ENCODE measurements at regions not wholly inside any gene's neighbourhood (a gene's known extent, or its start where the extent isn't known, plus 50 kb on each side); places are given as distances from the start of the nearest gene placed in this dataset.
"Not testable (repeated sequence)": the region's sequence is repeated elsewhere in the genome, so short reads cannot be mapped to it uniquely, and the experiment has no call there.

DNA sequence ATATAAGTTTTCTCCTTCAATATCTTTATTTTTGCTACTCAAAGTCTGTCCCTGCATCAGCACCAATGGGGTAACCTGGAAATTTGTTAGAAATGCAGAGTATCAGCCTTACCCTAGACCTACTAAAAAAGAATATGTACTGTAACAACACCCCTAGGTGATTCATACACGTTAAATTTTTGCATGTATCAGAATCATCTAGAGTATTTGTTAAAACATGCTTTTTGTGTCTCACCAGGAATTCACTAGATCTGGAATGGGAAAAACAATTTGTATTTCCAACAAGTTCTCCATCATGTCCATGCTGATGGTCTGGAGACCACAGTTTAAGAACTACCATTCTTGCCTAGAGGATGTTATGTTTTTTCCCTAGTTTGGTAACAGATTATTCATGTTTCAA, 196.0 kb upstream of the EDNRA start:
- Histone ChIP-seq H3K27ac (ENCODE audit: low read length) (no peak overlapping the region), H3K27me3 (ENCODE audit: control insufficient read depth, insufficient read depth, low read length) (no peaks in the 10 kb centered on the region), H3K9ac (ENCODE audit: low read length) (no peak overlapping the region), H3K9me3 (ENCODE audit: control insufficient read depth, low read depth, low read length) (no peaks in the 10 kb centered on the region), H3K4me3 (ENCODE audit: low read length) (no peak overlapping the region), H3K4me1 (ENCODE audit: control insufficient read depth, low read depth, low read length) (no peaks in the 10 kb centered on the region), H3K36me3 (ENCODE audit: control insufficient read depth, low read depth, low read length) (no peaks in the 10 kb centered on the region)

DNA sequence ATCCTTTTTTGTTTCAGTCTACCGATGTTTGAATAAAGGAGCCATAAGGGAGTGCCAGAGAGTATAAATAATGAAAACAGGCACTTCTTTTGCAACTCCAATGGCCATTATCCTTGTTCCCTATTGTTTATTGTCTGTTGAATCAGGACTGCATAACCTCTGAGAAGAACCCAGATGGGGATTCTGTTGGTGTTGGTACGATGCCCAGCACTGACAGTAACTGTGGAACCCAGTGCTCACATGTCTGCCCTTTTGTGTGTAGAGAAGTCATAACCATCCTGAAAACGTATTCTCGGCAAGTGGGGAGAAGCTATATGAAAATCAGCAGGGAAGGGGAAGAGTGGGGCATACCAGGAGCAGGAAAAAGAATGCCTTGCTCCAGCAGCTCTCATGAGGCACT, 195.1 kb upstream of the EDNRA start:
- Histone ChIP-seq H3K27ac (ENCODE audit: low read length) (no peak overlapping the region), H3K4me3 (ENCODE audit: low read length) (no peak overlapping the region), H3K9ac (ENCODE audit: low read length) (no peak overlapping the region), H3K4me1 (ENCODE audit: control insufficient read depth, low read depth, low read length) (no peaks in the 10 kb centered on the region), H3K36me3 (ENCODE audit: control insufficient read depth, low read depth, low read length) (no peaks in the 10 kb centered on the region), H3K9me3 (ENCODE audit: control insufficient read depth, low read depth, low read length) (no peaks in the 10 kb centered on the region), H3K27me3 (ENCODE audit: control insufficient read depth, insufficient read depth, low read length) (no peaks in the 10 kb centered on the region)

DNA sequence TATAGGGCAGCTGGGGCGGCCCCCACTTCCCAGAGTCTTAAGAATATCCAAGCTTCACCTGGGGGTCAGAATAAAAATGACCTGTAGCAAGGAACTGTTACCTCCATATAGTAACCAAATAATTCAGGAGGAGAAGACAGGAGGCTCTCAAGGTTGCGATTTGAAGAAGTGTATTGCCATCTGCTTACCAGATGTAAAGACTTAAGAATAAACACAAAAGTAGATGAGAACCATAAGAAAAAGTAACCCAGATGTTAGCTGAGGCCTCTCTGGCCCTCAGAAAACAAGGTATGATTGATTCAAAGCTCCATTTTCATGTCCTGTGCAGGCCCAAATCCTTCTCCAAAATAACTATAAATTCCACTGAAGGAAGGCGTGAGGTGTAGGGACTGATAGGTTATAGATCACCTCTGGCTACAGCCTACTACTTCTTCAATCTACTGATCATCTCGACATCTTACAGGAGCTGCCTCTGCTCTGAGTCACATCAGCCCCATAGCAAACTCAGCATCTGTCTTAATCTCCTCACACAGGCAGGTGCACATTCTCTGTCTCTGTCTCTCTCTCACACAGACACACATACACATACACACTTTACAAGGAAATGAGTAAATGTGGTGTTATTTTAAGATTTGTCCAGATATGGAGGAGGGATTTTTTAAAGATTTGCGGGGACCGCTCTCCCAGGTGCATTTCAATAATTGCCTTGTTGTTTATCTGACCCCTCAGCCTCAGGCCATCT, 193.9 kb upstream of the EDNRA start:
- Histone ChIP-seq H3K9ac (ENCODE audit: low read length) (no peak overlapping the region), H3K27me3 (ENCODE audit: control insufficient read depth, insufficient read depth, low read length) (no peaks in the 10 kb centered on the region), H3K4me1 (ENCODE audit: control insufficient read depth, low read depth, low read length) (no peaks in the 10 kb centered on the region), H3K27ac (ENCODE audit: low read length) (no peak overlapping the region), H3K4me3 (ENCODE audit: low read length) (no peak overlapping the region), H3K9me3 (ENCODE audit: control insufficient read depth, low read depth, low read length) (no peaks in the 10 kb centered on the region), H3K36me3 (ENCODE audit: control insufficient read depth, low read depth, low read length) (no peaks in the 10 kb centered on the region)

GRCh38 chr4:147287588-147287890, 193.4 kb upstream of the EDNRA start:
- H3K4me3 ChIP-seq (ENCODE audit: low read length) = no peak overlapping the region
- H3K27ac ChIP-seq (ENCODE audit: low read length) = no peak overlapping the region
- no peaks in the 10 kb centered on the region for H3K27me3 ChIP-seq (ENCODE audit: control insufficient read depth, insufficient read depth, low read length)
- no peak overlapping the region for H3K9ac ChIP-seq (ENCODE audit: low read length)
- no peaks in the 10 kb centered on the region for H3K4me1 ChIP-seq (ENCODE audit: control insufficient read depth, low read depth, low read length)
- no peaks in the 10 kb centered on the region for H3K9me3 ChIP-seq (ENCODE audit: control insufficient read depth, low read depth, low read length)
- H3K36me3 ChIP-seq (ENCODE audit: control insufficient read depth, low read depth, low read length) = no peaks in the 10 kb centered on the region

DNA sequence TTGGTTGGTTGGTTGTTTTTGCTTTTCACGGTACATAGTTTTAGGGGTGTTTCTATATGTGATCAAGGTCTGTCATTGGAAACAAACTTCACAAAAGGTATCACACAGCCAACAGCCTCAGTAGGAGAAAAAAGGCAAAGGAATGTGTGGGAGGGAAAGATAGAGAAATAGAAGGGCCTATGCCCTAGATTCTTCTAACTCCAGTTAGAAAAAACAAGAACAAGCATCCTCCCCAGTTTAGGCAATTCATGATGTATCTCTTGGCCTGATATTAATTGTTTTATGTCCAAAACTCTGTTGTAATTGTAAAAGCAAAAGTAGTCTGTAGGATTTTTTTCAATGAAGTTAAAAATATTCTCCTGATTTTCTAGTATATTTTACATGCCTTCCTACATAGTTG, 192.4 kb upstream of the EDNRA start:
- no peak overlapping the region for H3K9ac ChIP-seq (ENCODE audit: low read length)
- no peak overlapping the region for H3K27ac ChIP-seq (ENCODE audit: low read length)
- no peak overlapping the region for H3K4me3 ChIP-seq (ENCODE audit: low read length)
- H3K9me3 ChIP-seq (ENCODE audit: control insufficient read depth, low read depth, low read length) = no peaks in the 10 kb centered on the region
- no peaks in the 10 kb centered on the region for H3K27me3 ChIP-seq (ENCODE audit: control insufficient read depth, insufficient read depth, low read length)
- no peaks in the 10 kb centered on the region for H3K36me3 ChIP-seq (ENCODE audit: control insufficient read depth, low read depth, low read length)
- H3K4me1 ChIP-seq (ENCODE audit: control insufficient read depth, low read depth, low read length) = no peaks in the 10 kb centered on the region

DNA sequence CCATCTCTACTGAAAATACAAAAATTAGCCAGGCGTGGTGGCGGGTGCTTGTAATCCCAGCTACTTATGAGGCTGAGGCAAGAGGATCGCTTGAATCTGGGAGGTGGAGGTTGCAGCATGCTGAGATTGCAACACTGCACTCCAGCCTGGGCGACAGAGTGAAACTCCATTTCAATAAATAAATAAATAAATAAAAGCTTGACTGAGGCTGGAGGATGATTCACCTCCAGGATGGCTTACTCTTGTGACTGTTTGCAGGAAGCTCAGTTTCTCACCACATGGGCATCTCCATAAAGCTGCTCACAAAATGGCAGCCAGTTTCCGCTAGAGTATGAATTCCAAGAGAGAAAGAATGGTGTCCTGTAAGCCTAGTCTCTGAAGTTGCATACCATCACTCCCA, 191.7 kb upstream of the EDNRA start:
- Histone ChIP-seq H3K4me3 (ENCODE audit: low read length) (no peak overlapping the region), H3K27me3 (ENCODE audit: control insufficient read depth, insufficient read depth, low read length) (no peaks in the 10 kb centered on the region), H3K9me3 (ENCODE audit: control insufficient read depth, low read depth, low read length) (no peaks in the 10 kb centered on the region), H3K4me1 (ENCODE audit: control insufficient read depth, low read depth, low read length) (no peaks in the 10 kb centered on the region), H3K36me3 (ENCODE audit: control insufficient read depth, low read depth, low read length) (no peaks in the 10 kb centered on the region), H3K9ac (ENCODE audit: low read length) (no peak overlapping the region), H3K27ac (ENCODE audit: low read length) (no peak overlapping the region)

DNA sequence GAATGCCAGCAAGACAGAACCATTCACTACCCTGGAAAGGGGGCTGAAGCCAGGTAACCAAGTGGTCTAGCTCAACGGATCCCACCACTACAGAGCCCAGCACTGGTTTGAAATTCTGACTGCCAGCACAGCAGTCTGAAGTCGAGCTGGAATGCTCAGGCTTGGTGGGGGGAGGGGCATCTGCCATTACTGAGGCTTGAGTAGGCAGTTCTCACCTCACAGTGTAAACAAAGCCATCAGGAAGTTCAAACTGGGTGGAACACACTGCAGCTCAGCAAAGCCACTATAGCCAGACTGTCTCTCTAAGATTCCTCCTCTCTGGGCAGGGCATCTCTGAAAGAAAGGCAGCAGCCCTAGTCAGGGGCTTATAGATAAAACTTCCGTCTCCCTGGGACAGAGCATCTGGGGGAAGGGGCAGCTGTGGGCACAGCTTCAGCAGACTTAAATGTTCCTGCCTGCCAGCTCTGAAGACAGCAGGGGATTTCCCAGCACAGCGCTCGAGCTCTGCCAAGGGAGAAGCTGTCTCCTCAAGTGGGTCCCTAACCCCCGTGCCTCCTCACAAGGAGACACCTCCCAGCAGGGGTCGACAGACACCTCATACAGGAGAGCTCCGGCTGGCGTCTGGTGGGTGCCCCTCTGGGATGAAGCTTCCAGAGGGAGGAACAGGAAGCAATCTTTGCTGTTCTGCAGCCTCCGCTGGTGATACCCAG, 188.1 kb upstream of the EDNRA start:
- not testable (repeated sequence) for H3K27ac ChIP-seq (ENCODE audit: low read length); H3K9ac ChIP-seq (ENCODE audit: low read length); H3K4me3 ChIP-seq (ENCODE audit: low read length); H3K36me3 ChIP-seq (ENCODE audit: control insufficient read depth, low read depth, low read length); H3K27me3 ChIP-seq (ENCODE audit: control insufficient read depth, insufficient read depth, low read length); H3K4me1 ChIP-seq (ENCODE audit: control insufficient read depth, low read depth, low read length); H3K9me3 ChIP-seq (ENCODE audit: control insufficient read depth, low read depth, low read length)

- not testable (repeated sequence) for H3K27ac ChIP-seq (ENCODE audit: low read length); H3K4me3 ChIP-seq (ENCODE audit: low read length); H3K27me3 ChIP-seq (ENCODE audit: control insufficient read depth, insufficient read depth, low read length); H3K4me1 ChIP-seq (ENCODE audit: control insufficient read depth, low read depth, low read length); H3K9me3 ChIP-seq (ENCODE audit: control insufficient read depth, low read depth, low read length); H3K9ac ChIP-seq (ENCODE audit: low read length); H3K36me3 ChIP-seq (ENCODE audit: control insufficient read depth, low read depth, low read length)
Measured at GRCh38 chr4:147293314-147293677, 187.6 kb upstream of the EDNRA start.

GRCh38 chr4:147299205-147299604, 181.7 kb upstream of the EDNRA start:
- no peaks in the 10 kb centered on the region for H3K36me3 ChIP-seq (ENCODE audit: control insufficient read depth, low read depth, low read length)
- H3K27ac ChIP-seq (ENCODE audit: low read length) = no peak overlapping the region
- H3K27me3 ChIP-seq (ENCODE audit: control insufficient read depth, insufficient read depth, low read length) = no peaks in the 10 kb centered on the region
- no peaks in the 10 kb centered on the region for H3K4me1 ChIP-seq (ENCODE audit: control insufficient read depth, low read depth, low read length)
- no peak overlapping the region for H3K4me3 ChIP-seq (ENCODE audit: low read length)
- H3K9ac ChIP-seq (ENCODE audit: low read length) = no peak overlapping the region
- no peaks in the 10 kb centered on the region for H3K9me3 ChIP-seq (ENCODE audit: control insufficient read depth, low read depth, low read length)

DNA sequence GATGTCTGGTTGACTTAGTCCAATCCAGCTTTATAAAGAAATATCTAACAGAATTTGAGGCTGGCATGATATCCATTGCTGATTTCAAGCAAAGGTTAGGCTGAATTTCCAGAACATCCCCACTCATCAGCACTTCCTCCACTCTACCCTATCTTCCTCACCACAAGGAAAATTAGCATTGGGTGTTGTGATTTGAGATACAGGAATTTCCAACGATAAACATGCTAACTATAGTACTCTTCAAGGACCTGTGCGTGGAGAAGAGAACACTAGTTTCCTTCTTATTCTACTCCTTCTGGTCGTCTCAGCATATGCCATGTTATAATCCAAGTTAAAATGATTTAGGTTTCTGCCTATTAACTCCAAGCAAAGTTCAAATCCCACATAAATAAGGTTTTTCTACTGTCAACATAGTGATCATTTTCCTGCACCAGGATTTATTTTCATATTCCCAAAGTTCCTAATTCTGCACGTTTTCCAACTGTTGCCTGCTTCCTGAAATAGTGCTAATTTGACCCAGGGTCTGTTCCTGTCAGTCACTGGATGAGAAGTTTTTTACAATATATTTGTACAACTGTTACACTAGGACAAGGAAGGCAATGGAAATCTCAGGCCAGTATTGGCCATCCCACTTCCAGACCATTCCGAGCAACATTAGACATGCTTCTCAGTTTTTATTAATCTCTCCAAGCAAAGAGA, 177.6 kb upstream of the EDNRA start:
- H3K4me1 ChIP-seq (ENCODE audit: control insufficient read depth, low read depth, low read length) = no peaks in the 10 kb centered on the region
- H3K27ac ChIP-seq (ENCODE audit: low read length) = no peak overlapping the region
- H3K9me3 ChIP-seq (ENCODE audit: control insufficient read depth, low read depth, low read length) = no peaks in the 10 kb centered on the region
- no peak overlapping the region for H3K4me3 ChIP-seq (ENCODE audit: low read length)
- no peak overlapping the region for H3K9ac ChIP-seq (ENCODE audit: low read length)
- H3K27me3 ChIP-seq (ENCODE audit: control insufficient read depth, insufficient read depth, low read length) = no peaks in the 10 kb centered on the region
- H3K36me3 ChIP-seq (ENCODE audit: control insufficient read depth, low read depth, low read length) = no peaks in the 10 kb centered on the region

- H3K36me3 ChIP-seq (ENCODE audit: control insufficient read depth, low read depth, low read length) = no peaks in the 10 kb centered on the region
- no peak overlapping the region for H3K4me3 ChIP-seq (ENCODE audit: low read length)
- no peaks in the 10 kb centered on the region for H3K9me3 ChIP-seq (ENCODE audit: control insufficient read depth, low read depth, low read length)
- H3K4me1 ChIP-seq (ENCODE audit: control insufficient read depth, low read depth, low read length) = no peaks in the 10 kb centered on the region
- H3K9ac ChIP-seq (ENCODE audit: low read length) = no peak overlapping the region
- no peaks in the 10 kb centered on the region for H3K27me3 ChIP-seq (ENCODE audit: control insufficient read depth, insufficient read depth, low read length)
- no peak overlapping the region for H3K27ac ChIP-seq (ENCODE audit: low read length)
Measured at GRCh38 chr4:147303873-147304229, 177.0 kb upstream of the EDNRA start.
